GM12875 (cell line): ENCODE measurements at regions not wholly inside any gene's neighbourhood (a gene's known extent, or its start where the extent isn't known, plus 50 kb on each side); places are given as distances from the start of the nearest gene placed in this dataset.

Experiments
- H3K4me3 ChIP-seq: one replicate; pipeline ENCODE4 v1.5.1; 2011; ENCODE audit warnings: low read depth, low read length, control low read depth
- TF ChIP-seq, protein P1 (sequence below): IDR thresholded peaks from 2 replicates; pipeline ENCODE4 v1.5.1; 2011; ENCODE audit warnings: low read depth, mild to moderate bottlenecking, control low read depth, inconsistent platforms, low read length, moderate library complexity, borderline replicate concordance; ENCODE audit not compliant: insufficient read depth

DNA sequence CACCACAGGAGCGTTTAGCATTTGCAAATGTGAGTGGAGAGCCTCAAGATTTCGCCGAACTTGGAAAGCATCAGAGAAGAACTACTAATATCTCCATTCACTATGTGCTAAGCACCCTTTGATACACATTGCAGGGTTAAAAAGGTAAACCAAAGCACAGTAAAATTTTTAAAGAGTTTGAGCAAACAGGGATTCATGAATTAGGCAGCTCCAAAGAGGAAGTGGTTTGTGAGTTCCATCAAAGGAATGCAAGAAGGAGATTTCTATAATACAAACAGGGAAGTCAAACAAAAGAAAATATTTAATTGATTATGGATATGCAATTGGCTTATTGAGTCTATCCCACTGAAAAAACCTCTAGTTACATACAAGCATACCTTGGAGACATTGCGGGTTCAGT is 81.1 kb upstream of the TMEM72 start:
- no peak overlapping the region for H3K4me3 ChIP-seq
- TF ChIP-seq, protein P1, sequence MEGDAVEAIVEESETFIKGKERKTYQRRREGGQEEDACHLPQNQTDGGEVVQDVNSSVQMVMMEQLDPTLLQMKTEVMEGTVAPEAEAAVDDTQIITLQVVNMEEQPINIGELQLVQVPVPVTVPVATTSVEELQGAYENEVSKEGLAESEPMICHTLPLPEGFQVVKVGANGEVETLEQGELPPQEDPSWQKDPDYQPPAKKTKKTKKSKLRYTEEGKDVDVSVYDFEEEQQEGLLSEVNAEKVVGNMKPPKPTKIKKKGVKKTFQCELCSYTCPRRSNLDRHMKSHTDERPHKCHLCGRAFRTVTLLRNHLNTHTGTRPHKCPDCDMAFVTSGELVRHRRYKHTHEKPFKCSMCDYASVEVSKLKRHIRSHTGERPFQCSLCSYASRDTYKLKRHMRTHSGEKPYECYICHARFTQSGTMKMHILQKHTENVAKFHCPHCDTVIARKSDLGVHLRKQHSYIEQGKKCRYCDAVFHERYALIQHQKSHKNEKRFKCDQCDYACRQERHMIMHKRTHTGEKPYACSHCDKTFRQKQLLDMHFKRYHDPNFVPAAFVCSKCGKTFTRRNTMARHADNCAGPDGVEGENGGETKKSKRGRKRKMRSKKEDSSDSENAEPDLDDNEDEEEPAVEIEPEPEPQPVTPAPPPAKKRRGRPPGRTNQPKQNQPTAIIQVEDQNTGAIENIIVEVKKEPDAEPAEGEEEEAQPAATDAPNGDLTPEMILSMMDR: no peak

DNA sequence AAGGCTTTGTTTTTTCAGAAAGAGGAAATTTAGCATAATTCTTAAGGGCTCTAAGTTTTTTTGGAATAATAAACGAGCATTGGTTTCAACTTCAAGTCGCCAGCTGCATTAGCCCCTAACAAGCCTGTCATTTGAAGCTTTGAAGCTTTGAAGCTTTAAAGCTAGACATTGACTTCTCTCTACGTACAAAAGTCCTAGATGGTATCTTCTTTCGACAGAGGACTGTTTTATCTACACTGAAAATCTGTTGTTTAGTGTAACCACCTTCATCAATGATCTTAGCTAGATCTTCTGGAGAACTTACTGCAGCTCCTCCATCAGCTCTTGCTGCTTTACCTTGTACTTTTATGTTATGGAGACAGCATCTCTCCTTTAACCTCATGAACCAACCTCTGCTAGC is 79.6 kb upstream of the TMEM72 start:
- H3K4me3 ChIP-seq: no peak overlapping the region
- TF ChIP-seq, protein P1: no peak

DNA sequence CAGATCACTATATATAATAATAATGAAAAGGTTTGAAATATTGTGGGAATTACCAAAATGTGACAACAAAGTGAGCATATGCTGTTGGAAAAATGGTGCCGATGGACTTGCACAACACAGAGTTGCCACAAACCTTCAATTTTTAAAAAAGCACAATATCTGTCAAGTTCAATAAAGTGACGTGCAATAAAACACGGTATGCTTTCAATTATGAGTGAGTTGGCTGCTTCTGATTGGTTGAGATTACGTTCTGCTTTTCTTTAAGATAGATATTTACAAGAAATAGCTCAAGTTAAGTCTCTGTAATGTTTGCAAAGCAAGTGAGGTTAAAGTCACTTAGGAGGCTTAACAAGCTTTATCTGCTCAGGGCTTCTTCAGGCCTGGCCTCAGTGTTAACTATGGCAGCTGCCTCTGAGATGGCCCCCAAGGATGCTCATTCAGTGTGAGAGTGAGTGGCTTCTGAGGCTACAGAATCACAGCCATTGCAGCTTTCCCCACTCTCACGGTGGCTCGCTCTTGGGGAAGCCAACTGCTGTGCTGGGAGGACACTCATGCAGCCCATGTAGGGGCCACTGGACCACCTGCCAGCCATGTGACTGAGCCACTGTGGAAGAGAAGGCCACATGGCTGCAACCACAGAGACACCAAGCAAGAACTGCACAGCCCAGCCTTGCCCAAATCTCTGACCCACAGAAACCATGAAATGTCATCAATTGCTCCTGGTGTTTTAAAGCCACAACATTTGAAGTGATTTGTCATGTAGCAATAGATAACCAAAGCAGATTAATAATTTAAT is 78.3 kb upstream of the TMEM72 start:
- TF ChIP-seq, protein P1: no peak
- H3K4me3 ChIP-seq: no peak overlapping the region

- H3K4me3 ChIP-seq: no peak overlapping the region
- TF ChIP-seq, protein P1: no peak
These were observed 77.0 kb upstream of the TMEM72 start for GRCh38 chr10:44834131-44834530.

GRCh38 chr10:44835300-44835699 is 75.8 kb upstream of the TMEM72 start:
- no peak overlapping the region for H3K4me3 ChIP-seq
- TF ChIP-seq, protein P1: no peak

DNA sequence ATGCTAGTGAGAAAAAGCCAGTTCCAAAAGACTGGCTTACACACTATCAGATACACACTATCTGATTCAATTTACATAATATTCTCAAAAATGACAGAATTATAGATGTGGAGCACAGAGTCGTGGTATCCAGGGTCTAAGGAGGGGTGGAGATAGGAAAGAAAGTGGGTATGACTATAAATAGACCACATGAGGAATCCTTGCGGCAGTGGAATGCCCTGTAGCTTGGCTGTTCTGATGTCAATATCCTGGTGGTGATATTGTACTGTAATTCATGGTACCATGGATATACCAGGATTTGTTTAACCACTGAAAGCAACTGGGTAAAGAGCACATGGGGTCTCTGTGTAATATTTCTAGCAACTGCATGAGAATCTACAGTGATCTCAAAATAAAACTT is 67.7 kb upstream of the TMEM72 start:
- no peak overlapping the region for H3K4me3 ChIP-seq
- TF ChIP-seq, protein P1: no peak
